PC-9 (cell line): ENCODE measurements at regions not wholly inside any gene's neighbourhood (a gene's known extent, or its start where the extent isn't known, plus 50 kb on each side); places are given as distances from the start of the nearest gene placed in this dataset.

Experiments used
- EZH2 ChIP-seq: fragments of 200-600 bp; sonication (generic); IDR thresholded peaks from 2 replicates; pipeline ENCODE4 v1.8.0; 2017; ENCODE audit warnings: antibody characterized with exemption, low read depth
- TF ChIP-seq, protein P1 (sequence below): fragments of 200-600 bp; sonication (generic); conservative IDR thresholded peaks from 2 replicates; pipeline ENCODE4 v1.6.1; 2017; ENCODE audit warnings: mixed run types, antibody characterized with exemption, mild to moderate bottlenecking, moderate library complexity

- TF ChIP-seq, protein P1, sequence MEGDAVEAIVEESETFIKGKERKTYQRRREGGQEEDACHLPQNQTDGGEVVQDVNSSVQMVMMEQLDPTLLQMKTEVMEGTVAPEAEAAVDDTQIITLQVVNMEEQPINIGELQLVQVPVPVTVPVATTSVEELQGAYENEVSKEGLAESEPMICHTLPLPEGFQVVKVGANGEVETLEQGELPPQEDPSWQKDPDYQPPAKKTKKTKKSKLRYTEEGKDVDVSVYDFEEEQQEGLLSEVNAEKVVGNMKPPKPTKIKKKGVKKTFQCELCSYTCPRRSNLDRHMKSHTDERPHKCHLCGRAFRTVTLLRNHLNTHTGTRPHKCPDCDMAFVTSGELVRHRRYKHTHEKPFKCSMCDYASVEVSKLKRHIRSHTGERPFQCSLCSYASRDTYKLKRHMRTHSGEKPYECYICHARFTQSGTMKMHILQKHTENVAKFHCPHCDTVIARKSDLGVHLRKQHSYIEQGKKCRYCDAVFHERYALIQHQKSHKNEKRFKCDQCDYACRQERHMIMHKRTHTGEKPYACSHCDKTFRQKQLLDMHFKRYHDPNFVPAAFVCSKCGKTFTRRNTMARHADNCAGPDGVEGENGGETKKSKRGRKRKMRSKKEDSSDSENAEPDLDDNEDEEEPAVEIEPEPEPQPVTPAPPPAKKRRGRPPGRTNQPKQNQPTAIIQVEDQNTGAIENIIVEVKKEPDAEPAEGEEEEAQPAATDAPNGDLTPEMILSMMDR = no peak
- no peak for TF ChIP-seq EZH2
Measured at GRCh38 chr18:71976744-71977143, 567.4 kb downstream of the CBLN2 start.
